Aorta (tissue), 5 donors: ENCODE measurements at regions not wholly inside any gene's neighbourhood (a gene's known extent, or its start where the extent isn't known, plus 50 kb on each side); places are given as distances from the start of the nearest gene placed in this dataset.

ENCODE experiments used
- ATAC-seq: fragments of 200-7000 bp; cut with Tn5 transposase; one replicate; pipeline ENCODE4 v1.9.1; 2022; ENCODE audit warnings: moderate library complexity; ENCODE audit not compliant: low FRiP score
- DNase-seq, 2 donors: peaks; one replicate each; pipeline ENCODE4 v3.0.0-alpha.2; 2020
- H3K27ac ChIP-seq, 2 donors: one replicate each; pipeline ENCODE4 v1.5.1; 2013; ENCODE audit warnings: low read length in 2 of 2, mild to moderate bottlenecking in 2 of 2, moderate library complexity in 2 of 2, control low read depth in 1 of 2, inconsistent platforms in 1 of 2, low read depth in 1 of 2
- H3K27me3 ChIP-seq, 2 donors: one replicate each; pipeline ENCODE4 v1.6.1; 2013; ENCODE audit warnings: control low read depth in 1 of 2, low read length in 1 of 2, mild to moderate bottlenecking in 1 of 2, moderate library complexity in 1 of 2; ENCODE audit not compliant: insufficient read depth in 2 of 2, control insufficient read depth in 1 of 2
- H3K36me3 ChIP-seq, 2 donors: one replicate each; pipeline ENCODE4 v1.6.1; 2013; ENCODE audit warnings: control low read depth in 1 of 2, low read length in 1 of 2, mild to moderate bottlenecking in 1 of 2; ENCODE audit not compliant: insufficient read depth in 2 of 2, control insufficient read depth in 1 of 2
- H3K4me1 ChIP-seq, 2 donors: one replicate each; pipeline ENCODE4 v1.6.1; 2013; ENCODE audit warnings: low read length in 2 of 2, control low read depth in 1 of 2, mild to moderate bottlenecking in 1 of 2, moderate library complexity in 1 of 2; ENCODE audit not compliant: insufficient read depth in 2 of 2, control insufficient read depth in 1 of 2
- H3K4me3 ChIP-seq, 2 donors: one replicate each; pipeline ENCODE4 v1.5.1; 2013; ENCODE audit warnings: low read length in 2 of 2, control low read depth in 1 of 2, mild to moderate bottlenecking in 1 of 2
- H3K9me3 ChIP-seq: one replicate; pipeline ENCODE4 v1.6.1; 2013; ENCODE audit warnings: mild to moderate bottlenecking, low read length; ENCODE audit not compliant: control insufficient read depth
- WGBS, 2 donors: extraction: QIAGEN DNeasy Blood & Tissue Kit; methylation state at CpG; one replicate each; pipeline ENCODE4 v1.1.7; 2013; 5-methylcytosine and 5-hydroxymethylcytosine counted together
- intact Hi-C, 2 donors: fragments of 100-400 bp; cut with DNase I; formaldehyde crosslinking; loops; one replicate each; pipeline versions ENCODE4 v1.14.2 to v1.15.0; 2022
- donor health status: healthy with polysubstance abuse.
- donor health status: Bipolar disorder and iron deficiency.
- donor health status: DM: no; HTN: no; CAD: no.
- donor health status: DM: no; HTN: no; CAD: no.
- donor health status: DM: yes; HTN: yes; CAD: no.

DNA sequence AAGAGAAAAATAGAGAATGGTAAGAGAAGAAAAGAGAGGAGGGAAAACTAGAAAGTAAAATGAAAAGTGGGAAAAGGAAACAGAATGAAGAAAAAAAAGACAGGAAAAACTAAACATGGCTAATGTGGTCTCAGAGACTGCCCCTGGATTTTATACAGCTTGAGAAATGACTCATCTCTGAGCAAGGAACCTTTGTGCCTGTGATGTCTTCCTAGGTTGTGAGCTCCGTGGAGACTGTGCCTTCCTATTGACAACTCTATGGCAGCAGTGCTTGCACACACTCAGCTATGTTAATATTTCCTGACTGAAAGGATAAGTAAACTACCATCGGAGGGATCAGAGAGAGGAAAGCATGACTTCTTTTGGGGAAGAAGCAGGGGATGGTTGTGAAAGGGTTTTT is 203.8 kb downstream of the RDH14 start:
- no peaks in the 10 kb centered on the region for H3K9me3 ChIP-seq
- no peak for DNase-seq
- H3K27ac ChIP-seq = no peak overlapping the region
- H3K4me3 ChIP-seq = no peak overlapping the region
- 64 to 65% methylated on average over 2 of the region's 2 CpGs for WGBS, 2 donors
- ATAC-seq = no peak
- intact Hi-C loops = no loop called here
- no peaks in the 10 kb centered on the region for H3K4me1 ChIP-seq
- no peaks in the 10 kb centered on the region for H3K27me3 ChIP-seq
- no peaks in the 10 kb centered on the region for H3K36me3 ChIP-seq

DNA sequence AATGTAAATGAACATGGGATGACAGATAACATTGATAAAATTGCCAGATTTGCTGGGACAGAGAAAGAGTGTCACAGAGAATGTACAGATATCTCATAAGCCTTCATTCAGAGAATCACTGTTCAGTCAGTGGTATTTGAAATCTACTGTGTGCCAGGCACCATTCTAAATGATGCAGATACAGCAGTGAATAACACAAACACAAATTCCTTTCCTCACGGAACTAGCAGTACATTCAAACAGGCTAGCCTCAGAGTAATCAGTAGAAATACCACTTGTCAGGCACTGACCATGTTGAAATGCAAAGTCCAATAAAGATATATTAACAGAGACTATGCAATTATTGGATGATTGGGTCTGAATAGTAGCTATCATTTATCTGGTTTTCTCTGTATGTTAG is 211.0 kb downstream of the RDH14 start:
- Histone ChIP-seq H3K9me3 (no peaks in the 10 kb centered on the region), H3K4me1 (no peaks in the 10 kb centered on the region), H3K27me3 (no peaks in the 10 kb centered on the region), H3K36me3 (no peaks in the 10 kb centered on the region), H3K4me3 (no peak overlapping the region), H3K27ac (no peak overlapping the region)
- WGBS, 2 donors = 65 to 70% methylated on average over 1 of the region's 1 CpG
- no peak for DNase-seq
- intact Hi-C loops = no loop called here
- no peak for ATAC-seq

DNA sequence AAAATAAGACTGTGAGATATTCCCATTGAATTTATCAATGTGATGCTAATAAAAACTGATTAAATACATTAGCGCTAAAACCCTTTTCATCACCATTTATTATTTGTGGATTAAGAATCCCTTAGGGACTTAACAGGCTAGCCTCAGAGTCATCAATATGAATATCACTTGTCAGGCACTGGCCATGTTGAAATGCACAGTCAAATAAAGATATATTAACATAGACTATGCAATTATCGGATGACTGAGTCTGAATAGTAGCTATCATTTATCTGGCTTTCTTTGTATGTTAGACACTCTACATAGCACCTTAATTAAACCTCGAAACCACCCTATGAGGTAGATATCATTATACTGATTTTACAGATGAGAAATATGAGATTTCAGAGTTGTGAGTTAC is 213.6 kb downstream of the RDH14 start:
- intact Hi-C loops = no loop called here
- no peaks in the 10 kb centered on the region for H3K36me3 ChIP-seq
- no peaks in the 10 kb centered on the region for H3K27me3 ChIP-seq
- ATAC-seq (no peak), DNase-seq (no peak)
- H3K4me1 ChIP-seq = no peaks in the 10 kb centered on the region
- H3K9me3 ChIP-seq = no peaks in the 10 kb centered on the region
- H3K4me3 ChIP-seq = no peak overlapping the region
- H3K27ac ChIP-seq = no peak overlapping the region
- WGBS, 2 donors = 68 to 84% methylated on average over 3 of the region's 3 CpGs

DNA sequence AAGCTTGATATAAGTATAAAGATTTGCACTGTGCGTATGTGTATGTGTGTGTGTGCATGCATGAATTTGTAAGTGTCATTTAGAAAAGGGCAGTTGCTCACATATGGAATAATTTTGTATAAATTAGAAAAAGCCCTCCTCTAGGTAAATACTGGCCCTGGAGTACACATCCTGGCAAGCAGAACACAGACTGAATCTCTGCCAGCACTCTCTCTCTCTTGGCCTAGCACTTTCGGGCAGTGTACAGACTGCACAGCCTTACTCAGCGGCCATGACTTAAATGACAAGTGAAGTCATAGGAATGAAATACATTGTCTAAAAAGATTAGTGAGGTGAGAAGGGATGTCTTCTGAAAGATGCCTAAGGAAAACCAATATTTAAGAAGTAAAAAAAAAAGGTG is 214.1 kb downstream of the RDH14 start:
- peak; percentile 72 for ATAC-seq
- intact Hi-C loops = no loop called here
- Histone ChIP-seq H3K4me1 (no peaks in the 10 kb centered on the region), H3K36me3 (no peaks in the 10 kb centered on the region), H3K4me3 (no peak overlapping the region), H3K27ac (no peak overlapping the region), H3K9me3 (no peaks in the 10 kb centered on the region), H3K27me3 (no peaks in the 10 kb centered on the region)
- no peak for DNase-seq
- WGBS, 2 donors = 29% methylated on average over 3 of the region's 3 CpGs

DNA sequence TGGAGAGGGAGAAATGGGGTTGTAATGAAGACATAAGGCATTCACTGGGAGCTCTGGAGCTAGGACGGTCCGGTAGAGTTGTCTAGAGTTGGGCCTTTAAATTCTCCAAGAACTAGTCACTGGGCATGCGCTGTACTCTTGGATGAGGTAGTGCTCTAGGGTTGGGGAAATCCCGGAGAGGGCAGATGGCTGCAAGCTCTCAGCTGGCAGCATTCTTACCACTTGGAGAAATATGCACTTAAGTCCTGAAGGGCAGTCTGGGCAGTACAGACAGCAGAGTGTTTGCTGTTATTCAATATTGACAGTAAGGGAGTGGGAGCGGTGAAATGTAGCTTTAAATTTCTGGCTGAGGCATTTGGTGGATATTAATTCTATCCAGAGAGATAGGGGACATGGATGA is 214.6 kb downstream of the RDH14 start:
- ATAC-seq = peak; percentile 63
- intact Hi-C loops = no loop called here

DNA sequence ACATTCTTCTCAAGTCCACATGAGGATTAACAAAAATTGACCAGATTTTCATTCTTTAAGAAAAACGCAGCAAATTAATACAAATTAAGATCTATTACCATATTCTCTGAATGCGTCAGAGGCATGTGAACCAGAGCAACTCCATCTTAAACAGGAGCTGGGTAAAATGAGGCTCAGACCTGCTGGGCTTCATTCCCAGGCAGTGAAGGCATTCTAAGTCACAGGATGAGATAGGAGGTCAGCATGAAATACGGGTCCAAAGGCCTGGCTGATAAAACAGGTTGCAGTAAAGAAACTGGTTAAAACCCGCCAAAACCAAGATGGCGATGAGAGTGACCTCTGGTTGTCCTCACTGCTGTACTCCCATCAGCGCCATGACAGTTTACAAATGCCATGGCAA is 217.6 kb downstream of the RDH14 start:
- DNase-seq (no peak), ATAC-seq (no peak)
- no peaks in the 10 kb centered on the region for H3K36me3 ChIP-seq
- no peaks in the 10 kb centered on the region for H3K4me1 ChIP-seq
- H3K27ac ChIP-seq = no peak overlapping the region
- H3K9me3 ChIP-seq = no peaks in the 10 kb centered on the region
- no peak overlapping the region for H3K4me3 ChIP-seq
- H3K27me3 ChIP-seq = no peaks in the 10 kb centered on the region
- intact Hi-C loops = no loop called here
- WGBS, 2 donors = 91 to 94% methylated on average over 6 of the region's 6 CpGs

More for the DNA sequence above, 214.6 kb downstream of the RDH14 start:
- no peaks in the 10 kb centered on the region for H3K9me3 ChIP-seq
- peak overlapping the region in 1 of 2 donors; percentile 63 for H3K27ac ChIP-seq
- 22 to 28% methylated on average over 5 of the region's 5 CpGs for WGBS, 2 donors
- peak in 1 of 2 donors; percentile 59 for DNase-seq
- H3K4me3 ChIP-seq = no peak overlapping the region
- no peaks in the 10 kb centered on the region for H3K36me3 ChIP-seq
- no peaks in the 10 kb centered on the region for H3K27me3 ChIP-seq
- no peaks in the 10 kb centered on the region for H3K4me1 ChIP-seq

DNA sequence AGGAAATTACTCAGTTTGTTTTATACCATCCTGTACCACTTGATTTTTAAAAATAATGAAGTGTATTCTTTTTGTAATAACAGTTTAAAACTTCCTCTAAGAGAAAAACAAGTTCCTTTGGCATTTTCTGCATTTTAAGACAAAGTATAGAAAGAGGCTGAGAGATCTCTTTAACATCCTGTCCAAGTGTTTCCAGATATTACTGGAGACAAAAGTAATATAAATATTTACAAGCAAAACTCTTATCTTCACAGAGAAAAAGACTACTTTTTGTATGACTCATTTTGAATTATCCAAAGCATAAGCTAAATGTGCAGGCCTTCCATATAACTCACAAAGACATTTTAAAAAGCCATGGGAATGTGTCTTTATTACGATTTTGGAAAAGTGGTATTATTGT is 221.1 kb downstream of the RDH14 start:
- no peaks in the 10 kb centered on the region for H3K36me3 ChIP-seq
- no peaks in the 10 kb centered on the region for H3K4me1 ChIP-seq
- intact Hi-C loops = no loop called here
- WGBS, 2 donors = 39 to 51% methylated on average over 1 of the region's 1 CpG
- no peak overlapping the region for H3K27ac ChIP-seq
- H3K4me3 ChIP-seq = no peak overlapping the region
- H3K9me3 ChIP-seq = no peaks in the 10 kb centered on the region
- DNase-seq (no peak), ATAC-seq (no peak)
- no peaks in the 10 kb centered on the region for H3K27me3 ChIP-seq

DNA sequence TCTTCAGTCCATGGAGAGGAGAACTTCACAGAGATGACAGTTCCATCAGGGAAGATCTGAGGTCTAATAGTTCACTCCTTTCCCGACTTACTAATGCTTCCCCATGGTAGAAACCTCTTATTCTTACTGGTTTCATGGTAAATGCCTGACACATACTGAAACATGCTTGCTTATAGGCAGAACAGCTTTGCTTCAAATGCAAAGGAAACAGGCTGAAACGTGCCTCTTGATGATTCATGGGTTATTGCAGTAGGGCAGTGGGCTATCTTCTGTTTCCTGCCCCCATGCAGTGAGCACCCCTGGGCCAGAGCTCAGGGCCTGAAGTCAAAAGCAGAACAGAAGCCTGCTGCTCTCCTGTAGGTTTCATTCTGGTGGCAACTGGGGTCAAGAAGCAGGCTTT is 223.5 kb downstream of the RDH14 start:
- intact Hi-C loops = no loop called here
- ATAC-seq (no peak), DNase-seq (no peak)
- no peak overlapping the region for H3K4me3 ChIP-seq
- H3K9me3 ChIP-seq = no peaks in the 10 kb centered on the region
- H3K4me1 ChIP-seq = no peaks in the 10 kb centered on the region
- WGBS, 2 donors = 50 to 58% methylated on average over 2 of the region's 2 CpGs
- no peaks in the 10 kb centered on the region for H3K27me3 ChIP-seq
- H3K36me3 ChIP-seq = no peaks in the 10 kb centered on the region
- no peak overlapping the region for H3K27ac ChIP-seq

DNA sequence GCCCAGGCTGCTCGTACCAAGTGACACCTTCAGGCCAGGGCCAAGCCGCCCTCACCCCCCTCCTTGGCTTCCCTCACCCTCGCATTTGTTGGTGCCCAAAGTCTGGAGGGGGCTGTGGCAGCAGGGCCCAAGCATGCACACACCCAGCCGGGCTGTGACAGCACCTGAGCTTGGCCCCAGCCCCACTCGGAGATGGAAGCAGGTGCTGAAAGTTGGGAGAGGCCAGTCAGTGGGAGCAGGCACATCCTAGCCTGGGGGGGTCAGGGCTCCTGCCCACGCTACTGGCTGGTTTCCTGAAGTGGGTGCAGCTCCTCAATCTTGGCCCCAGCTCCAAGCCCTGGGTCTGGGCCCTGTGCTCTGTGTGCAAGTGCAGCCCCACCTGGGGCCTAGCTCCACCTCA is 228.0 kb downstream of the RDH14 start:
- Histone ChIP-seq H3K4me3 (no peak overlapping the region), H3K36me3 (no peaks in the 10 kb centered on the region), H3K4me1 (no peaks in the 10 kb centered on the region), H3K27me3 (no peaks in the 10 kb centered on the region), H3K27ac (no peak overlapping the region), H3K9me3 (no peaks in the 10 kb centered on the region)
- WGBS, 2 donors = 92 to 95% methylated on average over 6 of the region's 6 CpGs
- no peak for ATAC-seq
- intact Hi-C loops = no loop called here
- no peak for DNase-seq
